GM12878 (cell line): ENCODE measurements at regions not wholly inside any gene's neighbourhood (a gene's known extent, or its start where the extent isn't known, plus 50 kb on each side); places are given as distances from the start of the nearest gene placed in this dataset.

Experiments used
- ATAC-seq: fragments of 200-7000 bp; cut with Tn5 transposase; 3 replicates; pipeline ENCODE4 v1.9.1; 2020; ENCODE audit warnings: mild to moderate bottlenecking, moderate library complexity
- BruUV-seq: library from RNA; stranded (reverse); fragments of 400-500 nt; replicated peaks from 2 replicates; lab custom pipeline; 2021; lab: Mats Ljungman, UMichigan
- CTCF ChIA-PET: fragments of 300-600 bp; sonication (Branson Sonifier 250); formaldehyde crosslinking; extraction: SDS; loops from one replicate; lab custom pipeline; 2021; ENCODE audit warnings: inconsistent platforms; lab: Yijun Ruan, JAX
- POLR2A ChIA-PET: fragments of 350-600 bp; formaldehyde crosslinking; extraction: SDS; loops from one replicate; lab custom pipeline; 2021; ENCODE audit warnings: inconsistent platforms; lab: Charles Lee
- RAD21 ChIA-PET: fragments of 300-600 bp; sonication (Branson Sonifier 250); formaldehyde crosslinking; loops from one replicate; lab custom pipeline; 2023; ENCODE audit warnings: antibody characterized with exemption; ENCODE audit not compliant: unreplicated experiment; lab: Charles Lee
- SMC1A ChIA-PET: fragments of 300-600 bp; sonication (Branson Sonifier 250); formaldehyde crosslinking; loops from one replicate; lab custom pipeline; 2023; ENCODE audit not compliant: unreplicated experiment, uncharacterized antibody; lab: Charles Lee
- DNase-seq: peaks from one replicate; pipeline ENCODE4 v3.0.0-alpha.2; 2011; ENCODE audit warnings: low read depth, low spot score
- FAIRE-seq: peaks from 3 replicates; lab custom pipeline; 2011; peaks lifted over from hg19 to GRCh38; lab: Jason Lieb, UNC
- H2AFZ ChIP-seq: 2 replicates; pipeline ENCODE4 v1.6.0; 2011; ENCODE audit warnings: low read depth, low read length, control low read depth; ENCODE audit not compliant: control insufficient read depth
- H3K27ac ChIP-seq: 2 replicates; pipeline ENCODE4 v1.5.1; 2011; ENCODE audit warnings: control low read depth; ENCODE audit not compliant: control insufficient read depth, insufficient read depth
- H3K27me3 ChIP-seq, 2 experiments: replicated peaks in 1 of 2; 2 replicates each; pipeline versions ENCODE4 v1.6.0 to v1.6.1; 2011; ENCODE audit warnings: low read length in 1 of 2; ENCODE audit not compliant: control insufficient read depth in 2 of 2, insufficient read depth in 2 of 2
- H3K36me3 ChIP-seq, 2 experiments: 2 replicates each; pipeline ENCODE4 v1.5.1; 2011; ENCODE audit warnings: low read length in 1 of 2; ENCODE audit not compliant: control insufficient read depth in 2 of 2, insufficient read depth in 2 of 2
- H3K4me1 ChIP-seq: 2 replicates; pipeline ENCODE4 v1.6.1; 2011; ENCODE audit warnings: mild to moderate bottlenecking, low read length, moderate library complexity, mixed read lengths; ENCODE audit not compliant: control insufficient read depth, insufficient read depth
- H3K4me2 ChIP-seq: 2 replicates; pipeline ENCODE4 v1.6.0; 2011; ENCODE audit warnings: control low read depth; ENCODE audit not compliant: control insufficient read depth, insufficient read depth
- H3K4me3 ChIP-seq: fragments of 200-600 bp; sonication (generic); 2 replicates; pipeline ENCODE4 v1.5.1; 2016
- H3K79me2 ChIP-seq: 2 replicates; pipeline ENCODE4 v1.6.0; 2011; ENCODE audit warnings: low read length; ENCODE audit not compliant: control insufficient read depth, insufficient read depth
- H3K9ac ChIP-seq: 2 replicates; pipeline ENCODE4 v1.8.0; 2011; ENCODE audit warnings: low read length, control low read depth, mixed read lengths; ENCODE audit not compliant: control insufficient read depth, insufficient read depth
- H3K9me3 ChIP-seq: replicated peaks from 3 replicates; pipeline ENCODE4 v1.5.1; 2011; ENCODE audit warnings: mild to moderate bottlenecking, low read length; ENCODE audit not compliant: control insufficient read depth, insufficient read depth
- H4K20me1 ChIP-seq: 2 replicates; pipeline ENCODE4 v1.6.0; 2011; ENCODE audit not compliant: control insufficient read depth, insufficient read depth
- BCL11A ChIP-seq: IDR thresholded peaks from 2 replicates; pipeline ENCODE4 v1.6.1; 2011; ENCODE audit warnings: low read depth, low read length
- CHD4 ChIP-seq: fragments of 200-600 bp; sonication (generic); IDR thresholded peaks from 2 replicates; pipeline ENCODE4 v1.6.1; 2016; ENCODE audit warnings: mild to moderate bottlenecking
- GATAD2B ChIP-seq: fragments of 450-650 bp; conservative IDR thresholded peaks from 2 replicates; pipeline ENCODE4 v1.6.1; 2017; ENCODE audit warnings: low read depth, mild to moderate bottlenecking, moderate library complexity
- HCFC1 ChIP-seq: fragments of 150-350 bp; IDR thresholded peaks from 2 replicates; pipeline ENCODE4 v1.6.1; 2014; ENCODE audit warnings: low read length
- HDAC2 ChIP-seq: fragments of 200-600 bp; sonication (generic); IDR thresholded peaks from 2 replicates; pipeline ENCODE4 v1.6.1; 2017
- HDAC6 ChIP-seq: fragments of 200-600 bp; sonication (generic); IDR thresholded peaks from one replicate; pipeline ENCODE4 v1.8.0; 2017; ENCODE audit warnings: antibody characterized with exemption; ENCODE audit not compliant: unreplicated experiment
- NR2F1 ChIP-seq: fragments of 450-650 bp; conservative IDR thresholded peaks from 2 replicates; pipeline ENCODE4 v1.6.1; 2017; ENCODE audit warnings: mild to moderate bottlenecking
- YBX1 ChIP-seq: fragments of 450-650 bp; IDR thresholded peaks from 2 replicates; pipeline ENCODE4 v1.6.1; 2016; ENCODE audit warnings: antibody characterized with exemption
- YY1 ChIP-seq: IDR thresholded peaks from 2 replicates; pipeline ENCODE4 v1.6.1; 2011; ENCODE audit warnings: low read depth, mild to moderate bottlenecking, low read length
- WGBS: methylation state at CpG from one replicate; pipeline ENCODE4 v1.1.6; 2016; ENCODE audit warnings: low lambda C conversion rate; ENCODE audit not compliant: insufficient replicate concordance, insufficient coverage; ENCODE audit errors: missing lambda C conversion rate; 5-methylcytosine and 5-hydroxymethylcytosine counted together
- in situ Hi-C: fragments of 300-500 bp; cut with MboI; formaldehyde crosslinking; loops from 9 replicates; pipeline ENCODE4 v1.14.3; 2018; ENCODE audit warnings: mixed read lengths
- intact Hi-C: fragments of 100-400 bp; cut with micrococcal nuclease; formaldehyde crosslinking; loops from one replicate; pipeline ENCODE4 v1.14.2; 2022; ENCODE audit not compliant: unreplicated experiment
- TF ChIP-seq, protein P1 (sequence below): IDR thresholded peaks from 2 replicates; pipeline ENCODE4 v1.6.1; 2011; ENCODE audit warnings: borderline replicate concordance, low read depth, mild to moderate bottlenecking, moderate library complexity, mixed read lengths, low read length; ENCODE audit not compliant: insufficient read depth; ENCODE audit errors: extremely low read length
- TF ChIP-seq, protein P2 (sequence below): fragments of 450-650 bp; conservative IDR thresholded peaks from 2 replicates; pipeline ENCODE4 v1.6.1; 2017; ENCODE audit warnings: mild to moderate bottlenecking, moderate library complexity
- TF ChIP-seq, protein P3 (sequence below): fragments of 150-350 bp; IDR thresholded peaks from 2 replicates; pipeline ENCODE4 v1.6.1; 2014; ENCODE audit warnings: mild to moderate bottlenecking, low read depth, low read length

DNA sequence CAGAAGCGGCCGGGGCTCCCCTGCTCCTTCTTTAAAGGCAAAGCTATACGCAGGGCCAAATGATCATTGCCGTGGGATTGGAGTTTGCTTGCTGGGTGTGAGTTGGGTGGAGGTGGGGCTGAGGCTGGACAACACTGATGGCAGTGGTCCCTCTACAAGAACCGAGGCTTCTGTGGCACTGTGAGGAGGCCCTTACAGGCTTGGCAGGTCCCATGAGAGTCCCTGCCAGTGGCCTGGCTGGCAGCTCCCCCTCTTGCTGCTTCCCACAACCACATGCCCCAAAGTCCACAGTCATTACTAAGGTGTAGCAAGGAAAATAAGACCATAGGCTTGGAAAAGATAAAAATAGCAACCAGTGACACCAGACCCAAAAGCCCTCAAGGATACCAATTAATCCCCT, 98.4 kb downstream of the ANKRD10 start:
- no peaks in the 10 kb centered on the region for H3K36me3 ChIP-seq
- BruUV-seq, result no TSS peak
- no peaks in the 10 kb centered on the region for H3K79me2 ChIP-seq
- no peak overlapping the region for H2AFZ ChIP-seq
- RAD21 ChIA-PET, result interaction anchor here (0.8 to 3.2 kb wide), 3 partner anchors 172 to 361 kb away, joined by 5 to 20 read pairs (median 10); no protein-coding TSS in a partner anchor
- no peak for ATAC-seq
- POLR2A ChIA-PET, result interaction anchor here (1.3 to 1.4 kb wide), 2 partner anchors 100 to 101 kb away, joined by 5 to 6 read pairs; no protein-coding TSS in a partner anchor
- 0 out of 2 replicates have a peak, but pooled peaks cover 5% of the 10 kb centered on the region for H3K4me1 ChIP-seq
- no peak overlapping the region for H3K9ac ChIP-seq
- no peak overlapping the region for H3K4me2 ChIP-seq
- FAIRE-seq, result no peak
- in situ Hi-C loops (loop anchor here (5.0 to 10.0 kb wide), 3 partner anchors 219 to 592 kb away; no protein-coding TSS in a partner anchor), intact Hi-C loops (loop anchor here (5.0 kb wide), 1 partner anchor 594 kb away; no protein-coding TSS in a partner anchor)
- no peaks in the 10 kb centered on the region for H4K20me1 ChIP-seq
- no peaks in the 10 kb centered on the region for H3K9me3 ChIP-seq
- H3K27ac ChIP-seq, result no peak overlapping the region
- CTCF ChIA-PET, result interaction anchor here (0.9 to 6.7 kb wide), 7 partner anchors 100 to 362 kb away, joined by 3 to 82 read pairs (median 7); no protein-coding TSS in a partner anchor
- H3K27me3 ChIP-seq, result no peaks in the 10 kb centered on the region
- H3K4me3 ChIP-seq, result no peak overlapping the region
- WGBS, result 55% methylated on average over 5 of the region's 5 CpGs
- no peak for DNase-seq
- SMC1A ChIA-PET, result interaction anchor here (1.3 to 4.4 kb wide), 5 partner anchors 113 to 221 kb away, joined by 3 to 50 read pairs (median 7); no protein-coding TSS in a partner anchor
- no peak for TF ChIP-seq HCFC1
- TF ChIP-seq, protein P1, sequence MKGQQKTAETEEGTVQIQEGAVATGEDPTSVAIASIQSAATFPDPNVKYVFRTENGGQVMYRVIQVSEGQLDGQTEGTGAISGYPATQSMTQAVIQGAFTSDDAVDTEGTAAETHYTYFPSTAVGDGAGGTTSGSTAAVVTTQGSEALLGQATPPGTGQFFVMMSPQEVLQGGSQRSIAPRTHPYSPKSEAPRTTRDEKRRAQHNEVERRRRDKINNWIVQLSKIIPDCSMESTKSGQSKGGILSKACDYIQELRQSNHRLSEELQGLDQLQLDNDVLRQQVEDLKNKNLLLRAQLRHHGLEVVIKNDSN, result no peak
- TF ChIP-seq CHD4, result no peak
- no peak for TF ChIP-seq HDAC6
- TF ChIP-seq YY1, result no peak
- TF ChIP-seq GATAD2B, result no peak
- TF ChIP-seq, protein P2, sequence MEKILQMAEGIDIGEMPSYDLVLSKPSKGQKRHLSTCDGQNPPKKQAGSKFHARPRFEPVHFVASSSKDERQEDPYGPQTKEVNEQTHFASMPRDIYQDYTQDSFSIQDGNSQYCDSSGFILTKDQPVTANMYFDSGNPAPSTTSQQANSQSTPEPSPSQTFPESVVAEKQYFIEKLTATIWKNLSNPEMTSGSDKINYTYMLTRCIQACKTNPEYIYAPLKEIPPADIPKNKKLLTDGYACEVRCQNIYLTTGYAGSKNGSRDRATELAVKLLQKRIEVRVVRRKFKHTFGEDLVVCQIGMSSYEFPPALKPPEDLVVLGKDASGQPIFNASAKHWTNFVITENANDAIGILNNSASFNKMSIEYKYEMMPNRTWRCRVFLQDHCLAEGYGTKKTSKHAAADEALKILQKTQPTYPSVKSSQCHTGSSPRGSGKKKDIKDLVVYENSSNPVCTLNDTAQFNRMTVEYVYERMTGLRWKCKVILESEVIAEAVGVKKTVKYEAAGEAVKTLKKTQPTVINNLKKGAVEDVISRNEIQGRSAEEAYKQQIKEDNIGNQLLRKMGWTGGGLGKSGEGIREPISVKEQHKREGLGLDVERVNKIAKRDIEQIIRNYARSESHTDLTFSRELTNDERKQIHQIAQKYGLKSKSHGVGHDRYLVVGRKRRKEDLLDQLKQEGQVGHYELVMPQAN, result no peak
- no peak for TF ChIP-seq BCL11A
- TF ChIP-seq NR2F1, result no peak
- no peak for TF ChIP-seq HDAC2
- TF ChIP-seq YBX1, result no peak
- TF ChIP-seq, protein P3, sequence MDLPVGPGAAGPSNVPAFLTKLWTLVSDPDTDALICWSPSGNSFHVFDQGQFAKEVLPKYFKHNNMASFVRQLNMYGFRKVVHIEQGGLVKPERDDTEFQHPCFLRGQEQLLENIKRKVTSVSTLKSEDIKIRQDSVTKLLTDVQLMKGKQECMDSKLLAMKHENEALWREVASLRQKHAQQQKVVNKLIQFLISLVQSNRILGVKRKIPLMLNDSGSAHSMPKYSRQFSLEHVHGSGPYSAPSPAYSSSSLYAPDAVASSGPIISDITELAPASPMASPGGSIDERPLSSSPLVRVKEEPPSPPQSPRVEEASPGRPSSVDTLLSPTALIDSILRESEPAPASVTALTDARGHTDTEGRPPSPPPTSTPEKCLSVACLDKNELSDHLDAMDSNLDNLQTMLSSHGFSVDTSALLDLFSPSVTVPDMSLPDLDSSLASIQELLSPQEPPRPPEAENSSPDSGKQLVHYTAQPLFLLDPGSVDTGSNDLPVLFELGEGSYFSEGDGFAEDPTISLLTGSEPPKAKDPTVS, result no peak
